ENCODE measurements at regions not wholly inside any gene's neighbourhood (a gene's known extent, or its start where the extent isn't known, plus 50 kb on each side); places are given as distances from the start of the nearest gene placed in this dataset.

- TF ChIP-seq E2F1 (CRISPR knock-in tag; IDR thresholded peaks at IDR 0.05), result no peak
- TF ChIP-seq ZNF425 (CRISPR knock-in tag; conservative IDR thresholded peaks at IDR 0.05), result no peak
- no peak for TF ChIP-seq FOXP4 (CRISPR knock-in tag; IDR thresholded peaks at IDR 0.05)
- TF ChIP-seq TEAD1 (CRISPR knock-in tag; IDR thresholded peaks at IDR 0.05), result no peak
- no peak for TF ChIP-seq MYBL2 (CRISPR knock-in tag; IDR thresholded peaks at IDR 0.05)
- TF ChIP-seq NFATC4 (CRISPR knock-in tag; IDR thresholded peaks at IDR 0.05), result no peak
- TF ChIP-seq OVOL2 (CRISPR knock-in tag; IDR thresholded peaks at IDR 0.05; ENCODE audit: borderline replicate concordance), result no peak
- no peak for TF ChIP-seq ZNF232 (CRISPR knock-in tag; IDR thresholded peaks at IDR 0.05)
- no peak for TF ChIP-seq NR2C2 (CRISPR knock-in tag; IDR thresholded peaks at IDR 0.05)
- TF ChIP-seq ZNF121 (CRISPR knock-in tag; IDR thresholded peaks at IDR 0.05), result no peak
- TF ChIP-seq ZSCAN18 (CRISPR knock-in tag; IDR thresholded peaks at IDR 0.05), result no peak
- no peak for TF ChIP-seq FOXP1 (CRISPR knock-in tag; IDR thresholded peaks at IDR 0.05; ENCODE audit: borderline replicate concordance)
- TF ChIP-seq ZNF138 (CRISPR knock-in tag; conservative IDR thresholded peaks at IDR 0.05), result no peak
- no peak for TF ChIP-seq KAT7 (CRISPR knock-in tag; IDR thresholded peaks at IDR 0.05; ENCODE audit: borderline replicate concordance)
- H3K4me3 Mint-ChIP-seq, result no peak overlapping the region
- peaks cover 64% of the 10 kb centered on the region for H3K4me1 Mint-ChIP-seq
- H3K27me3 Mint-ChIP-seq (ENCODE audit: low read depth), result peaks cover 34% of the 10 kb centered on the region
- H3K9me3 Mint-ChIP-seq, result no peaks in the 10 kb centered on the region
- H3K27ac Mint-ChIP-seq, result no peak overlapping the region
- H3K36me3 Mint-ChIP-seq, result 0 out of 2 replicates have a peak, but pooled peaks cover 2% of the 10 kb centered on the region
- POLR2A ChIA-PET, result no interaction called here
- CTCF ChIA-PET, result interaction anchor here (0.6 to 1.1 kb wide), 3 partner anchors 16 to 269 kb away, joined by 3 to 6 read pairs (median 5); no protein-coding TSS in a partner anchor
- DNase-seq (ENCODE audit: low spot score) (no peak), ATAC-seq (no peak)
Observed at GRCh38 chr3:150033721-150034120, 63.0 kb upstream of the PFN2 start.

GRCh38 chr3:150030841-150031240 lies 60.1 kb upstream of the PFN2 start:
- H3K27ac Mint-ChIP-seq, result no peak overlapping the region
- ChIA-PET POLR2A (no interaction called here), CTCF (interaction anchor here (0.7 kb wide), 1 partner anchor 25 kb away, joined by 3 read pairs; no protein-coding TSS in a partner anchor)
- H3K27me3 Mint-ChIP-seq (ENCODE audit: low read depth), result peaks cover 20% of the 10 kb centered on the region
- H3K4me1 Mint-ChIP-seq, result peaks cover 43% of the 10 kb centered on the region
- DNase-seq (ENCODE audit: low spot score) (no peak), ATAC-seq (no peak)
- H3K9me3 Mint-ChIP-seq, result peaks cover 24% of the 10 kb centered on the region
- H3K36me3 Mint-ChIP-seq, result 0 out of 2 replicates have a peak, but pooled peaks cover 5% of the 10 kb centered on the region
- H3K4me3 Mint-ChIP-seq, result no peak overlapping the region
- TF ChIP-seq ZNF219 (CRISPR knock-in tag; IDR thresholded peaks at IDR 0.05; ENCODE audit: borderline replicate concordance) (no peak), ZNF512 (CRISPR knock-in tag; IDR thresholded peaks at IDR 0.05; ENCODE audit: borderline replicate concordance) (no peak), SMAD3 (CRISPR knock-in tag; IDR thresholded peaks at IDR 0.05; ENCODE audit: borderline replicate concordance) (no peak), ATF6 (CRISPR knock-in tag; IDR thresholded peaks at IDR 0.05) (no peak), PREB (CRISPR knock-in tag; IDR thresholded peaks at IDR 0.05; ENCODE audit: borderline replicate concordance) (no peak), KAT7 (CRISPR knock-in tag; IDR thresholded peaks at IDR 0.05; ENCODE audit: borderline replicate concordance) (no peak), TP53 (CRISPR knock-in tag; IDR thresholded peaks at IDR 0.05) (no peak), USF1 (CRISPR knock-in tag; IDR thresholded peaks at IDR 0.05) (no peak), GRHL2 (CRISPR knock-in tag; IDR thresholded peaks at IDR 0.05; ENCODE audit: insufficient replicate concordance, severe bottlenecking) (no peak), SOX15 (CRISPR knock-in tag; IDR thresholded peaks at IDR 0.05) (no peak), ZNF396 (CRISPR knock-in tag; IDR thresholded peaks at IDR 0.05; ENCODE audit: borderline replicate concordance) (no peak)
